ENCODE measurements at regions not wholly inside any gene's neighbourhood (a gene's known extent, or its start where the extent isn't known, plus 50 kb on each side); places are given as distances from the start of the nearest gene placed in this dataset.

- no peak for TF ChIP-seq CTCF (IDR thresholded peaks at IDR 0.05; ENCODE audit: borderline replicate concordance, insufficient read depth, low read depth, low read length)
- H3K4me3 ChIP-seq (ENCODE audit: low read depth, low read length): no peak overlapping the region
These were observed 1193.0 kb downstream of the PCDH9 start for GRCh38 chr13:66037096-66037495.

GRCh38 chr13:66036636-66037035 lies 1193.5 kb downstream of the PCDH9 start:
- TF ChIP-seq CTCF (IDR thresholded peaks at IDR 0.05; ENCODE audit: borderline replicate concordance, insufficient read depth, low read depth, low read length): no peak
- H3K4me3 ChIP-seq (ENCODE audit: low read depth, low read length): no peak overlapping the region

- H3K4me3 ChIP-seq (ENCODE audit: low read depth, low read length): no peak overlapping the region
- no peak for TF ChIP-seq CTCF (IDR thresholded peaks at IDR 0.05; ENCODE audit: borderline replicate concordance, insufficient read depth, low read depth, low read length)
These were observed 1194.0 kb downstream of the PCDH9 start for GRCh38 chr13:66036024-66036614.

- TF ChIP-seq CTCF (IDR thresholded peaks at IDR 0.05; ENCODE audit: borderline replicate concordance, insufficient read depth, low read depth, low read length): no peak
- no peak overlapping the region for H3K4me3 ChIP-seq (ENCODE audit: low read depth, low read length)
These were observed 1196.2 kb downstream of the PCDH9 start for GRCh38 chr13:66033924-66034323.

- no peak overlapping the region for H3K4me3 ChIP-seq (ENCODE audit: low read depth, low read length)
- no peak for TF ChIP-seq CTCF (IDR thresholded peaks at IDR 0.05; ENCODE audit: borderline replicate concordance, insufficient read depth, low read depth, low read length)
These were observed 1208.3 kb downstream of the PCDH9 start for GRCh38 chr13:66021846-66022245.

- TF ChIP-seq CTCF (IDR thresholded peaks at IDR 0.05; ENCODE audit: borderline replicate concordance, insufficient read depth, low read depth, low read length): no peak
- no peak overlapping the region for H3K4me3 ChIP-seq (ENCODE audit: low read depth, low read length)
These were observed 1215.4 kb downstream of the PCDH9 start for GRCh38 chr13:66014771-66015170.

GRCh38 chr13:66009241-66009640 lies 1220.9 kb downstream of the PCDH9 start:
- no peak overlapping the region for H3K4me3 ChIP-seq (ENCODE audit: low read depth, low read length)
- TF ChIP-seq CTCF (IDR thresholded peaks at IDR 0.05; ENCODE audit: borderline replicate concordance, insufficient read depth, low read depth, low read length): no peak
